Kidney epithelial cell (primary cell): ENCODE measurements at regions not wholly inside any gene's neighbourhood (a gene's known extent, or its start where the extent isn't known, plus 50 kb on each side); places are given as distances from the start of the nearest gene placed in this dataset.

Experiments
- DNase-seq: peaks from one replicate; pipeline ENCODE4 v3.0.0-alpha.2; 2010; ENCODE audit warnings: low read depth
- H3K27me3 ChIP-seq: 2 replicates; pipeline ENCODE4 v1.6.0; 2011; ENCODE audit warnings: low read length; ENCODE audit not compliant: control insufficient read depth, insufficient read depth
- H3K36me3 ChIP-seq: 2 replicates; pipeline ENCODE4 v1.5.1; 2011; ENCODE audit warnings: low read length; ENCODE audit not compliant: control insufficient read depth, insufficient read depth
- H3K4me3 ChIP-seq: 2 replicates; pipeline ENCODE4 v1.5.1; 2011; ENCODE audit warnings: low read depth, mild to moderate bottlenecking, control low read depth, low read length
- TF ChIP-seq, protein P1 (sequence below): IDR thresholded peaks from 2 replicates; pipeline ENCODE4 v1.5.1; 2011; ENCODE audit warnings: mild to moderate bottlenecking, moderate library complexity, low read length, control low read depth, inconsistent platforms; ENCODE audit not compliant: insufficient read depth, poor library complexity, severe bottlenecking

DNA sequence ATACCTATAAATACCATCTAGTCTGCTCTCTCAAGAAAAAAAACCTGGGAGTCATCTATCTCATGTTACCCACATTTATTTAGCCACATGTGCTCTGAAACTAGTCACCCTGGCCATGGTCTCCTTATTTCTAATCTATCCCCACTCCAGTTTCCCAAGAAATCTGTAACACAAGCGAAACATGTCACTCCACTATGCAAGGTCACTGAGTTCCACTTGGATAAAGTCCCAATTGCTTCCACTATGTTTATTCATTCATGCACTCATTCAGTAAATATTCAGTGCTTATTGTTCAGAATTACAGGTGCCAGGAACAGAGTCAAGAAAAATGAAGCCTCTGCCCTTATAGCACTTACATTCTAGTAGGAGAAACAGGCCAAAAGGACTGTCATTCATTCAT lies 369.4 kb upstream of the CYRIA start:
- no peak for DNase-seq
- no peak overlapping the region for H3K4me3 ChIP-seq
- no peaks in the 10 kb centered on the region for H3K36me3 ChIP-seq
- H3K27me3 ChIP-seq = no peaks in the 10 kb centered on the region
- TF ChIP-seq, protein P1, sequence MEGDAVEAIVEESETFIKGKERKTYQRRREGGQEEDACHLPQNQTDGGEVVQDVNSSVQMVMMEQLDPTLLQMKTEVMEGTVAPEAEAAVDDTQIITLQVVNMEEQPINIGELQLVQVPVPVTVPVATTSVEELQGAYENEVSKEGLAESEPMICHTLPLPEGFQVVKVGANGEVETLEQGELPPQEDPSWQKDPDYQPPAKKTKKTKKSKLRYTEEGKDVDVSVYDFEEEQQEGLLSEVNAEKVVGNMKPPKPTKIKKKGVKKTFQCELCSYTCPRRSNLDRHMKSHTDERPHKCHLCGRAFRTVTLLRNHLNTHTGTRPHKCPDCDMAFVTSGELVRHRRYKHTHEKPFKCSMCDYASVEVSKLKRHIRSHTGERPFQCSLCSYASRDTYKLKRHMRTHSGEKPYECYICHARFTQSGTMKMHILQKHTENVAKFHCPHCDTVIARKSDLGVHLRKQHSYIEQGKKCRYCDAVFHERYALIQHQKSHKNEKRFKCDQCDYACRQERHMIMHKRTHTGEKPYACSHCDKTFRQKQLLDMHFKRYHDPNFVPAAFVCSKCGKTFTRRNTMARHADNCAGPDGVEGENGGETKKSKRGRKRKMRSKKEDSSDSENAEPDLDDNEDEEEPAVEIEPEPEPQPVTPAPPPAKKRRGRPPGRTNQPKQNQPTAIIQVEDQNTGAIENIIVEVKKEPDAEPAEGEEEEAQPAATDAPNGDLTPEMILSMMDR = no peak

DNA sequence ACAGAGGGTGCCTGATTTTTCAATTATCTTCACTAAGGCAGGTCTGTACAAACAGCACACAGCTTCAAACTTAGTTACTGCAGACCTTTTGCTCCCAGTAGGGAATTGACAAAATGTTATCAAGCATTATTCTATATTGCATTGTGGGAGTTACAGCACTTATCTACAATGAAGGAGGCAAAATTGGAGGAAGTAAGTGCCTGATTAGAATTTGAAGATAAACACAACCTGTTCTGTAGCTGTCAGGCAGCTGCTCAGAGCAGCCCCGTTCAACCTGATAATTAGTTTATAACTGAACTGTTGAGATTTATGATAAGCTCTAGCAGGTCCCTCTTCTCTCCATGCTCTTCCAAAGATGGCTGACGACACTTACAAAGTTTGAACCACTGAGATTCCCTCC lies 364.4 kb upstream of the CYRIA start:
- H3K4me3 ChIP-seq = no peak overlapping the region
- H3K27me3 ChIP-seq = no peaks in the 10 kb centered on the region
- H3K36me3 ChIP-seq = no peaks in the 10 kb centered on the region
- no peak for DNase-seq
- TF ChIP-seq, protein P1 = no peak

DNA sequence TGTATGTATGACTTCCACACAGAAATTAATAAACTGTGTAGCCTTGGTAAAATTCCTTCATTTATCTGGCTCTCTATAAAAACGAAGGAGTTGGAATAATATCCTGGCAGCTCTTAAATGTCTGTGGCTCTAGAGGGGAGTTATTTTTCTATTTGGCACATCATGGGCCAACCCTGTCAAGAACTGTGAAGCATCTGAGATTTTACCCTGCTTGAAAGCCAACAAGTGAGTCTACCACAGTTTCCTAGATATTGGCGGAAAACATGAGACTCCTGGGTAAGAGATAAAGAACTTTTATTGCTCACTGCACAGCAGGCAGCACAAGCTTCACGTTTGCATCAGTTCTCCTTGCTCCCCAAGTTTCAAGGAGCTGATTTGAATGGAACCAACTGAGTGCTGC lies 346.7 kb upstream of the CYRIA start:
- no peaks in the 10 kb centered on the region for H3K27me3 ChIP-seq
- H3K36me3 ChIP-seq = no peaks in the 10 kb centered on the region
- DNase-seq = no peak
- H3K4me3 ChIP-seq = no peak overlapping the region
- TF ChIP-seq, protein P1 = no peak

DNA sequence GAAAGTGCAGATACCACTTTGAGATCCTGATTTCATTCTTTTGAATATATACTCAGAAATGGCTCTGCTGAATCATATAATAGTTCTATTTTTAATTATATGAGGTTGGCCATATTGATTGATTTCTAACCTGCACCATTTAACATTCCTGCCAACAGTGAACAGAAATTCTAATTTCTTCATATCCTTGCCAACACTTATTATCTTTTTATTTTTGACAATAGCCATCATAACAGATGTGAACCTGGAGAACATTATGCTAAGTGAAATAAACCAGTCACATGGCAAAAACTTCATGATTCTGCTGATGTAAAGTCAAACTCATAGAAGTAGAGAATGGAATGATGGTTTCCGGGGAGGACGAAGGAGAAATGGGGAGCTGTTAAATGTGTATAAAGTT lies 344.5 kb upstream of the CYRIA start:
- TF ChIP-seq, protein P1 = no peak
- Histone ChIP-seq H3K36me3 (no peaks in the 10 kb centered on the region), H3K27me3 (no peaks in the 10 kb centered on the region), H3K4me3 (no peak overlapping the region)
- DNase-seq = no peak

DNA sequence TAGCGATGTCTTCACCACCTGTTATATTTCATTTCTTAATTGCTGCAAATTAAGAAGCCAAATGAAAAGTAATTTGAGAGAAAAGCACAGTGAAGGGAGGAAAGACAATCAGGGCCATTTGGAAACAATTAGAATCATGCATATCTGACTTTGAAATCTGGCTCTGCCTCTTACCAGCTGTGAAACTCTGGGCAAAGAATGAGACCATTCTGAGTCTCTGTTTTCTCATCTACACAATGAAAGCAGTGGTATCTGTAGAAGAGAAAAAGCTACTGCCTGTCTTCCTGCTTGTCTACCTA lies 334.5 kb upstream of the CYRIA start:
- no peak for DNase-seq
- TF ChIP-seq, protein P1 = no peak
- no peaks in the 10 kb centered on the region for H3K36me3 ChIP-seq
- H3K4me3 ChIP-seq = no peak overlapping the region
- H3K27me3 ChIP-seq = no peaks in the 10 kb centered on the region

DNA sequence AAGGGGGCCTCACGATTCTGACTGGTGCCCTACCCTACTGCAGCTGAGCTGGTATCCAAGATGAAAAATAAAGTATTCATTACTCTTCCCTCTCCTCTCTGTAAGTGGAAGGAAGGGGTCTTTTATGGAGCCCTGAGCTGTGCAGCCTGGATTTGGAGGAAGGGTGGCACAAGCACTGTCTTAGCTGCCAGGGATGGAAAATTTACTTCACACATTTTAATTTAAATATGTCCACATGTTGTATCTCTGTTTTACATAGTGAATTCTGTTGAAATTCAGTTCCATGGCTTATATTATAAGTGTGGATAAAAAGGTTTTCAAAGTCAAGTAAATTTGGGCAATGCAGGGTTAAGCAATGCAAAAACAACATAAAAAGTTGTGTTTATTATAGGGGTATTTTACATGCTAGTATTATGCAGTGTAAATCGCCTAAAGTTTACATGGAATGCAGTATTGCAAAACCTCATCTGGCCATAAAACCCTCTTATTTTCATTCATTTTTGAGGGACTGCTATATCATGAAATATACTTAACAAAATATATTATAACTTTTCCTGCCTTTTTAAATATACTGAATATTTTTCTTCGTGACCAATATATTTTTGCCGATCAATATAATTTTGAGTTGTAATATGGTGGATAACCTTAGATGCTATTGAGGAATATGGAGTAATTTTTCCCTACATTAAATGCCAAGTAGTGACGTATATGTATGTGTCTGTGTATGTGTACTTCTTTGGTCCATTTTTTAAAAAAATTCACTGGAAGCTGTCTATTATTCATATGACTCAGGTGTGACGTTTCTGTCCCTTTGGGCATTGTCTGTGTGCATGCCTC lies 333.9 kb upstream of the CYRIA start:
- no peak overlapping the region for H3K4me3 ChIP-seq
- H3K36me3 ChIP-seq = no peaks in the 10 kb centered on the region
- H3K27me3 ChIP-seq = no peaks in the 10 kb centered on the region
- no peak for DNase-seq
- TF ChIP-seq, protein P1 = no peak
